ENCODE measurements at regions not wholly inside any gene's neighbourhood (a gene's known extent, or its start where the extent isn't known, plus 50 kb on each side); places are given as distances from the start of the nearest gene placed in this dataset.
"Not testable (repeated sequence)": the region's sequence is repeated elsewhere in the genome, so short reads cannot be mapped to it uniquely, and the experiment has no call there.

- DNase-seq: no peak
Measured at GRCh38 chrX:121307449-121307848, 260.0 kb downstream of the GLUD2 start.

- peak; percentile 56 for DNase-seq
Measured at GRCh38 chrX:121308276-121308805, 260.9 kb downstream of the GLUD2 start.

GRCh38 chrX:121310820-121311219 is 263.4 kb downstream of the GLUD2 start:
- DNase-seq: no peak

- DNase-seq: no peak
Measured at GRCh38 chrX:121320441-121320840, 273.0 kb downstream of the GLUD2 start.

GRCh38 chrX:121322159-121322558 is 274.7 kb downstream of the GLUD2 start:
- no peak for DNase-seq

DNA sequence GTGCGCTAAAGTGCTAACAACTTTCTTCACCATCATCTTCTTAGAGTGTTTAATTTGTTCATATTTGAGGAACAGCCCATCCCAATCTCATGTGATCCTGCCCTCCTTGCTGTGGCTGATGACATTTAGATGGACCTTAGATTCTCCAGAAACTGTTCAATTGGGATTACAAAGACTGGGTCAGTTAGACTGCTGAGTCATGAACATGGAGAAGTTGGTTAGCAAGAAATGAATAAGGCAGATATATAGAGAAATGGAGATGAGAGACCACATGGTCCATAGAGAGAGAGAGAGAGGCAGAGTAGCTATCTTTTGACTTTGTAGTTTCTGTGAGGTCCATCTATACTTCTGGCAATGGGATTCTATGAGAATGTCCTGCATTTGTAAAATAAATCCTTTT is 275.9 kb downstream of the GLUD2 start:
- no peak for DNase-seq

- DNase-seq: no peak
Measured at GRCh38 chrX:121333942-121334341, 286.5 kb downstream of the GLUD2 start.

GRCh38 chrX:121336831-121337421 is 289.5 kb downstream of the GLUD2 start:
- DNase-seq: no peak

DNA sequence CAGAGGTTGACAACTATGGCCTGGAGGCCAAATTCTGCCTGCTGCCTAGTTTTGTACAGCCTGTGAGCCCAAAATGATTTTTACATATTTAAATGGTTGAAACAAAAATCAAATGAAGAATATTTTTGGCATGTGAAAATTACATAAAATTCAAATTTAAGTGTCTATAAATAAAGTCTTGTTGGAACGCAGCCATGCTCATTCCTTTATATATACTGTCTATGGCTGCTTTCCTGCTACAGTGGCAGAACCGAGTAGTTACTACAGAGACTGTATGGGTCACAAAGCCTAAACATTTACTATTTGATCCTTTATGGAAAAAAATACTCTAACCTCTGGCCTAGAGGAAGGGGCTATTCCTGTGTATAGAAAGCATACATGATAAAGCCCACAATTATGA is 290.4 kb downstream of the GLUD2 start:
- no peak for DNase-seq

GRCh38 chrX:121349263-121349662 is 301.9 kb downstream of the GLUD2 start:
- DNase-seq: no peak

DNA sequence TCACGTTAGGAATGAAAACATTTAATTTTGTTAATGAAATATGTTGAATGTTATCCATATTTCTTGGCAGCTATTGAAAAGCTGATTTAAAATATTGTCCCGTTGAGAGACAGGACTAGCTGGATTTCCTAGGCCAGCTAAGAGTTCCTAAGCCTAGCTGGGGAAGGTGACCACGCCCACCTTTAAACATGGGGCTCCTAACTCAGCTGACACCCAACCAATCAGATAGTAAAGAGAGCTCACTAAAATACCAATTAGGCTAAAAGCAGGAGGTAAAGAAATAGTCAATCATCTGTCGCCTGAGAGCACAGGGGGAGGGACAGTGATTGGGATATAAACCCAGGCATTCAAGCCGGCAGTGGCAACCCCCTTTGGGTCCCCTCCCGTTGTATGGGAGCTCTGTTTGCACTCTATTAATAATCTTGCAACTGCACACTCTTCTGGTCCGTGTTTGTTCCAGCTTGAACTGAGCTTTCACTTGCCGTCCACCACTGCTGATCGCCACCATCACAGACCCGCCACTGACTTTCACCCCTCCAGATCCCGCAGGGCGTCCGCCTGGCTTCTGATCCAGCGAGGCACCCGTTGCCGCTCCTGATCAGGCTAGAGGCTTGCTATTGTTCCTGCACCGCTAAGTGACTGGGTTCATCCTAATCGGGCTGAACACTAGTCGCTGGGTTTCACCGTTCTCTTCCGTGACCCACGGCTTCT is 308.9 kb downstream of the GLUD2 start:
- no peak for DNase-seq

DNA sequence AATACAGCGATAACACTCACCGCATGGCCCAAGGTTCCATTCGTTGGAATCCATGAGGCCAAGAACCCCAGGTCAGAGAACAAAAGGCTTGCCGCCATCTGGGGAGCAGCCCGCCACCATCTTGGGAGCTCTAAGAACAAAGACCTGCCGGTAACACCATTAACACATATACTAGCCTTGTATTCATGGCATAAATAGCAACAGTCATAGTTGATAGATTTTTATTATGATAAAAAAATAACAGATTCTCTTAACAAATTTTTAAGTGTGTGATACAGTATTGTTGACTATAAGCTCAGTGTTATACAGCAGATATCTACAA is 309.4 kb downstream of the GLUD2 start:
- DNase-seq: no peak

GRCh38 chrX:121360280-121360679 is 312.9 kb downstream of the GLUD2 start:
- DNase-seq: no peak

DNA sequence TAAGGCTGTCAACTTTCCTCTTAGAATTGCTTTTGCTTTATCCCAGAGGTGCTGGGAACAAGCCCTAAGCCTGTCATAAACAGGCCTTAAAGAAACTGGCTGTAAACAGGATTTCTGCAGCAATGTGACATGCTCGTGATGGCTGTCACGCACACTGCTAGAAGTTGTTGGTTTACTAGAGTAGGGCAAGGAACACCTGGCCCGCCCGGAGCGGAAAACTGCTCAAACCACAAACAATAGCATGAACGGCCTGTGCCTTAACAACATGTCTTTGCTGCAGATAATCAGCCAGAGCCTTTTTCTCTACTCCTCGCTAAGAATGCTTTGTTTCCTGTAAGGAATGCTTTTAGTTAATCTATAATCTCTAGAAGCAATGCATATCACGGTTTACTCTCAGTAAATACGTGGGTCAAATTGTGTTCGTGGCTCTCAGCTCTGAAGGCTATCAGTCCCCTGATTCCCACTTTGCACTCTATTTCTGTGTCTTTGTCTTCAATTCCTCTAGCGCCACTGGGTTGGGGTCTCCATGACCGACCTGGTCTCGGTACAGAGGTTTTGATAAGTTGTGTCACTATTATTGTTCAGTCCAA is 318.3 kb downstream of the GLUD2 start:
- no peak for DNase-seq

DNA sequence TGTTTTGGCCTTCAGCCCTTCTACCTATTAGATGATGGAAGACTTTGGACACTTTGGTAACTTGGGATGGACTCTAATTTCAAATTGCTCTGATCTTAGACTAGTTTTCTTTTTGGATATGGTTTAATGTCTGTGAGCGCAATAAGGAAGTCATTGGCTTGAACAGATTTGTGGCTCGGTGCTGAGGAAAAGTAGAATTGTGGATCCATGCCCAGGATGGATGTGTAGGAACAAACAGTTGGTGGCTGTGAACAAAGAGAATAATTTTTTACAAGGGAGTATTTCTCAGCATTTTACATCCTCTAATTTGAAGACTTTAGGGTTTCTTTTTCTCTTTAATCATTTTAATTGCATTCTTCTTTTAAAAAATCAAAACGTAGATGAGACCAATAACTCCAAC is 327.1 kb downstream of the GLUD2 start:
- no peak for DNase-seq

DNA sequence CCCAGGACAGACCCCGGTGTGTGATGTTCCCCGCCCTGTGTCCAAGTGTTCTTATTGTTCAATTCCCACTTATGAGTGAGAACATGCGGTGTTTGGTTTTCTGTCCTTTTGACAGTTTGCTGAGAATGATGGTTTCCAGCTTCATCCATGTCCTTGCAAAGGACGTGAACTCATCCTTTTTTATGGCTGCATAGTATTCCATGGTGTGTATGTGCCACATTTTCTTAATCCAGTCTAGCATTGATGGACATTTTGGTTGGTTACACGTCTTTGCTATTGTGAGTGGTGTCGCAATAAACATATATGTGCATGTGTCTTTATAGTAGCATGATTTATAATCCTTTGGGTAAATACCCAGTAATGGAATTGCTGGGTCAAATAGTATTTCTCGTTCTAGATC is 334.5 kb downstream of the GLUD2 start:
- not testable (repeated sequence) for DNase-seq

DNA sequence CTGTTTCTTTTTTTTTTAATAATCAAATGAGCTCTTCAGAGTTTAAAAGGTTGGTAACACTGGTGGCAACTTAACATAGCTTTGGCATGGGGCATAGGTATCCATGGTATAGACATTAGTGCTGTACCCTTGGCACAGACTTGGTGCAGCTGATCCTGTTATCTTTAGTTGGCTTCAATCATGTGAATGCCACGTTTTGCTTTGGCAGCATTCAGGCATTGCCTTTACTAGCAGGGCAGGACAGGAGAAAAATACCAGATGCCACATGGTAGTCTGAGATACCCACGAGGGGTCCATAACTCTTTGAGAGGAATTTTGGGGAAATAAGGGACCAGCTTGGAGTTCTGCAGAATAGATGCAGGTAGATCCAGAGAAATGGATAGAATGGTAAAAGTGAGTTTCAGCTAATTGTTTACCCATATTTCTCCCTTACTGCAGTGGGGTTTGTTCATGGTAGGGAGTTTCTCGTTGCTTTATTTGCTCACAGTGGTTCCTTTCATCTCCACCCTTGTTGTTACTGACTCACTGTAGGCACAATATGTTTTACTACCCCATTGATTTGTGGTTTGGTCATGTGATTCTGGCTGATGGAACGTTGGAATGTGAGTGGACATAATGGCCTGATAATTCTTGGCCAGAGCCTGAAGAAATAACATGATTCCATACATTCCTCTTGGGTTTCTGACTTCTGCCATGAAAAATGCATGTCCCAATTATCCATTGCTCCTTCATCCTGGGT is 342.7 kb downstream of the GLUD2 start:
- no peak for DNase-seq

GRCh38 chrX:121405826-121406225 is 358.4 kb downstream of the GLUD2 start:
- no peak for DNase-seq

DNA sequence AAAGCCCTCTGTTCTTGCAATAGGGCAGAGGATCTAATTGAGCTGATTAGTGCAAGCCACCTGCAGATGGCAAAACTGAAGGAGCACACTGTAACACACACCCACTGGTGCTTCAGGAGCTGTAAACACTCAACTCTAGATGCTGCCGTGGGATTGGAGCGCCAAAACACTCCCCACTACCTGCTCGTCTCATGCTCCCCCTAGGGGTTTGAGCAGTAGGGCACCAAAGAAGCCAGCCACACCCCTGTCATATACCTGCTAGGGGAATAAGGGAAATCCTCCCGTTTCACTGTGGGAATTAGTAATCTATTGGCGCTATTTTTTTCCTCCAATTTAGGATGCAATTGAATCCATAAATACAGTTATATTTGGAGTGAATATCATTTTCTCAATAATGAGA is 360.2 kb downstream of the GLUD2 start:
- no peak for DNase-seq

DNA sequence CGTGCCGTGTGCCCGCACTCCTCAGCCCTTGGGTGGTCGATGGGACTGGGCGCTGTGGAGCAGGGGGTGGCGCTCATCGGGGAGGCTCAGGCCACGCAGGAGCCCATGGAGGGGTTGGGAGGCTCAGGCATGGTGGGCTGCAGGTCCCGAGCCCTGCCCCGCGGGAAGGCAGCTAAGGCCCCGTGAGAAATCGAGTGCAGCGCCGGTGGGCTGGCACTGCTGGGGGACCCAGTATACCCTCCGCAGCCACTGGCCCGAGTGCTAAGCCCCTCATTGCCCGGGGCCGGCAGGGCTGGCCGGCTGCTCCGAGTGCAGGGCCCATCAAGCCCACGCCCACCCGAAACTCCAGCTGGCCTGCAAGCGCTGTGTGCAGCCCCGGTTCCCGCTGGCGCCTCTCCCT is 384.1 kb downstream of the GLUD2 start:
- not testable (repeated sequence) for DNase-seq

DNA sequence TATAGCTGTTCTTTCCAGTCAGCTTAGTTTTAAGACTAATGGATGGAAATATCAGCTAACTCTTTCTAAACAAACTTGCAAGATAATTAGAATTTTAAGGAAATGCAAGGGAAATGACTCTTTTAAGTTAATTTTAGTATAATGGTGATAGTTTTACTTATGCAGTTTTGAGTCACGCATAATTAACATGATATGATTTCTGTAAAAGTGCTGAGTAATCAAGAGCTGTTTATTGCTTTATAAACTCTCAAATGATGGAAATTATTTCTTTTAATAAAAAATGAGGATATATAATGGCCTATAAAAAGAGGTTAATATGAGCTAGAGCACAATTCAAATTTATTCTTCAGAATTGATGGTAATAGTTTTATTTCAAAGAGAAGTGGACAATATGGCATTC is 385.9 kb downstream of the GLUD2 start:
- DNase-seq: no peak

DNA sequence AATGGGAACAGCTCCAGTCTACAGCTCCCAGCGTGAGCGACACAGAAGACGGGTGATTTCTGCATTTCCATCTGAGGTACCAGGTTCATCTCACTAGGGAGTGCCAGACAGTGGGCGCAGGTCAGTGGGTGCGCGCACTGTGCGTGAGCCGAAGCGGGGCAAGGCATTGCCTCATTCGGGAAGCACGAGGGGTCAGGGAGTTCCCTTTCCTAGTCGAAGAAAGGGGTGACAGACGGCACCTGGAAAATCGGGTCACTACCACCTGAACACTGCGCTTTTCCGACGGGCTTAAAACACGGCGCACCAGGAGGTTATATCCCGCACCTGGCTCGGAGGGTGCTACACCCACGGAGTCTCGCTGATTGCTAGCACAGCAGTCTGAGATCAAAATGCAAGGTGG is 390.3 kb downstream of the GLUD2 start:
- DNase-seq: not testable (repeated sequence)

DNA sequence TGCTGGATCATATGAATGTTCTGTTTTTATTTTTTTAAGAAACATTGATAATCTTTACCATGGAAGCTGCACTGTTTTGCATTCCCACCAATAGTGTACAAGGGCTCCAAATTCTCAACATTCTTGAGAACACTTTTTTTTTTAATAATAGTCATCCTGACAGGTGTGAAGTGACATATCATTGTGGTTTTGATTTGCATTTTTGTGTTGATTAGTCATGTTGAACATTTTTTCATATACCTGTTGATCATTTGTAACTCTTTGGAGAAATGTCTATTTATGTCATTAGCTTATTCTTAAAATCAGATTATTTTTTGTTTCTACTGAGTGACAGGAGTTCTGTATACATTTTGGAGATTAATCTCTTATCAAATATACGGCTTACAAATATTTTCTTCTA is 408.5 kb downstream of the GLUD2 start:
- no peak for DNase-seq

- no peak for DNase-seq
Measured at GRCh38 chrX:121456315-121456714, 408.9 kb downstream of the GLUD2 start.
